ENCODE measurements at regions not wholly inside any gene's neighbourhood (a gene's known extent, or its start where the extent isn't known, plus 50 kb on each side); places are given as distances from the start of the nearest gene placed in this dataset.

DNA sequence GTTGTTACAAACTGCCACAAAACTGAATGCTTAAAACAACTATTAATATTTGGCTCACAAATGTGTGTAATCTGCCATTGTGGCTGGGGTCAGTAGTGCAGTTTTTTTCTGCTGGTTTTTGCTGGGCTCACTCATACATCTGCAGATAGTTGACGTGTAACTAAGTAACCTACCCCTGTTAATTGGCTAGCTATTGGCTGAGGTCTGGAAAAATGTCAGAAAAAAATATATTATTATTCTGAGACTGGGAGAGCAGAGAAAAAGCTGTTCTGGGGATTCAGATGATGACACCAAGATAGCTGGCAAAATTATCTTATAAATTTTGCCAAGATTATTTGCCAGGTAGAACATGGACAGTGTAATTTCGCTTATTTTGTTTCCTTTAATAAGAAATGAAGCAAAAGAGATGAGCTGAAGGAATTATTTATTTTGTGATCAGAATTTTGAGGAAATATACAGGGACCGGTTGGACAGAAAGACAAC, 616.1 kb upstream of the ADAMTS5 start:
- TF ChIP-seq, protein P1, sequence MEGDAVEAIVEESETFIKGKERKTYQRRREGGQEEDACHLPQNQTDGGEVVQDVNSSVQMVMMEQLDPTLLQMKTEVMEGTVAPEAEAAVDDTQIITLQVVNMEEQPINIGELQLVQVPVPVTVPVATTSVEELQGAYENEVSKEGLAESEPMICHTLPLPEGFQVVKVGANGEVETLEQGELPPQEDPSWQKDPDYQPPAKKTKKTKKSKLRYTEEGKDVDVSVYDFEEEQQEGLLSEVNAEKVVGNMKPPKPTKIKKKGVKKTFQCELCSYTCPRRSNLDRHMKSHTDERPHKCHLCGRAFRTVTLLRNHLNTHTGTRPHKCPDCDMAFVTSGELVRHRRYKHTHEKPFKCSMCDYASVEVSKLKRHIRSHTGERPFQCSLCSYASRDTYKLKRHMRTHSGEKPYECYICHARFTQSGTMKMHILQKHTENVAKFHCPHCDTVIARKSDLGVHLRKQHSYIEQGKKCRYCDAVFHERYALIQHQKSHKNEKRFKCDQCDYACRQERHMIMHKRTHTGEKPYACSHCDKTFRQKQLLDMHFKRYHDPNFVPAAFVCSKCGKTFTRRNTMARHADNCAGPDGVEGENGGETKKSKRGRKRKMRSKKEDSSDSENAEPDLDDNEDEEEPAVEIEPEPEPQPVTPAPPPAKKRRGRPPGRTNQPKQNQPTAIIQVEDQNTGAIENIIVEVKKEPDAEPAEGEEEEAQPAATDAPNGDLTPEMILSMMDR (IDR thresholded peaks at IDR 0.05), result no peak
- TF ChIP-seq EP300 (IDR thresholded peaks at IDR 0.05), result no peak
